GM04504 (cell line): ENCODE measurements at regions not wholly inside any gene's neighbourhood (a gene's known extent, or its start where the extent isn't known, plus 50 kb on each side); places are given as distances from the start of the nearest gene placed in this dataset.

Experiments used
- DNase-seq: peaks from one replicate; pipeline ENCODE4 v3.0.0-alpha.2; 2012; ENCODE audit warnings: low read depth

DNA sequence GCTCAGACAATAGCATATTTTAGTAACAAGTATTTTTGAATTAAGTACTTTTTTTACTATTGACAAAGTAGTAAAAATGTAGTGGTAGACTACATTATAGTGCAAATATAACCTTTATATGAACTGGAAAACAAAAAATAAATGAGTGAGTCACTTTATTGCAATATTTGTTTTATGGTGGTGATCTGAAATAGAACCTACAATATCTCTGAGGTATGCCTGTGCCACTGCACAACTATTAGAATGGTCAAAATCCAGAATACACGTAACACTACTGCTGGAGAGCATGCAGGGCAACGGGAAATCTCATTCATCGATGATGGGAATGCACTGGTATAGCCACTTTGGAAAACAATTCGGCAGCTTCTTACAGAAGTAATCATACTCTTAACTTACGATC is 349.0 kb upstream of the NCAM2 start:
- no peak for DNase-seq

DNA sequence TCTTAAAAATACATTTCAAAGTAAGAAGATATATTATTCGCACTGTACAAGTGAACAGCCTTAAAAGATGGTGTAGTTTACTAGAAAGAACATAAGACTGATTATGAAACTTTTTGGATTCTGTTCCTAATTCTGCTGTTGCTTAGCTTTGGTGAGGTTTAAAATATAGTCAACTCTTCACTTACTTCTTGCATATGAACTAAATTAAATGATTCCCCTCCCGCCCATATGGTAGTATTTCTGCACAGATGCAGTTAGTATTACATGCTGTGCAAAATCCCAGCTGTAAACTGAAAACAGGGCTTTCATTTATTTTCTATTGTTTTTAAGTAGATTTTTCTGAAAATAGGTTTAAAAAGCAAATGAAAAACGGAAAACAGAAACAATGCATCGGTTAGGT is 345.4 kb upstream of the NCAM2 start:
- no peak for DNase-seq

DNA sequence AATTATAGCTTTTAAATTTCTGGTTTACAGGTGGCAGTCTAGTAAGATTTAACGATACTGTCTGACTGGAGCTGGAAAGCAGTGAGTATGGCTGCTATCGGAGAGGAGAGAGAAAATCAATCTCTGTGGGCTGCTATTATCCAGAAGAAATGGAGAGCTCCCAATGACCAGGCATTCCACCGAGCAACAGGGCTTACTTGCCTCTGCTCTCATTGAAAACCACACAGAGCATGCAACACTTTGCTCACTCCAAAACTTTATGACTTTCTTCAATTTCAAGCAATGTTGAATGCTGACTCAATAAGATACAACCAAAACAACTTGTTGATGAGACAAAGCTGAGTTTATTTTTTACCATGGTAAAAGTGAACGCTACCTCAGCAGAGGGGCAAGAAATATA is 337.0 kb upstream of the NCAM2 start:
- DNase-seq, result no peak

DNA sequence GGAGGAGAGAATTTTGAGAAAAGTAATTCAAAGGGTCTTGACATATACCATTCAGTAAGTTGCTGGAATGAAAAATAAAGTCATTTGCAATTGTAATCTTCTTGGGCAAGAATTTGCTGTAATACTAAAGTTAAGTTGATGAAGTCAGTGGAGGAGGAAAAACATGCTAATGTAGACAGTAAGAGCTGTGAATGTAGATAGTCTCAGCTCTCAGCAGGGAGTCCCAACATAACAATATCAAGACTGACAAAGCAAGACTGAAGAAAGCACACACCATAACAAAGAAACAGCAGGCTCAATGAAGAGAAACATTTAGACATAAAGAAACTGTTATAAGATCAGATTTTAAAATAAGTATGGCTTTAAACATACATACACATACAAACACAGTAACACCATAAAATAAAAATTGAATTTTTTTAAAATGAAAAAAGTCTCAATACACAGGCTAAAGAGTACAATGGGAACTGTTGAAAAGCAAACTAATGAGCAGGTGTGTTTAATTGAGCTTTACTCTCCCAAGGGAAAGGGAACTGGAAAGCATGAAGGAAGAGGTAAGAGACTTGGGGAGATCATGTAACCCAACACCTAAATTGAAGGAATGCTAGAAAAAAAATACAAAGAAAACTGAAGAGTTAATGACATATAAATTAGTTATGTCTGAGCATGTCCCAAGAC is 336.3 kb upstream of the NCAM2 start:
- DNase-seq, result no peak

DNA sequence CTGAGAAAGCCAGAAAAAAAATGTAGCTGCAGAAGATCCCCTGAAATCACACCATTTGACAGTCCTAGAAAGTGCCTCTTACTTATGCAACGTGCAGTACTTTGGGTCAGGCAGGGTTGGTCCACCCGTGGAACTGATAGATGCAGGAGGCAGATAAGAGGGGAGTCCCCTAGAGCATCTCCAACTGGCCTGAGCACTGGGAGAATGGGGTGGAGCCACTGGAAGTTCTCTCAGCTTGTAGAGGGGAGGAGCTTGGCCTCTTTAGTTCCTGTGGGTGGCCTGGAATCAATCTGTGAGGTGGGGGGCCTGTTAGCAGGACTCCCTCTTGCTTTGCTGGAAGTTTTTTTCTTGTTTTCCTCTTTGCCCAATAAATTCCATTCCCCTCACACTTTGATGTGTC is 335.7 kb upstream of the NCAM2 start:
- no peak for DNase-seq

DNA sequence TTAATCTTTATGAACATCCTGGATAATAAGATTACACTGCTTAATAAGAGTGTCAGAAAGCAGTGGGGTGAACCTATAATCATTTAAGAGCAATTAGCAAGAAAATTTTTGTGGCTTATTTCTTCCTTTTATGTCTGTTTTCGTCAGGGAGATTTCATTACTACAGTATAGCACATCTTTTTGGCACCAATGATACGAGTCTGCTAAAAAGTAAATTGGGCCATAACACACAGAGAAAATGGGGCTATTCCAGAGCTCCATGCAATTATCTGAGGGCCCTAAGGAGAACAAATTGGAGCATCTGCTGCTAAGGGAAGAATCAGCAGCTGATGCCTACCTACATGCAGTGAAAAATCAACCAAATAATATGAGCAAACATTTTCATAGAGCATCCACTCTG is 330.3 kb upstream of the NCAM2 start:
- no peak for DNase-seq

DNA sequence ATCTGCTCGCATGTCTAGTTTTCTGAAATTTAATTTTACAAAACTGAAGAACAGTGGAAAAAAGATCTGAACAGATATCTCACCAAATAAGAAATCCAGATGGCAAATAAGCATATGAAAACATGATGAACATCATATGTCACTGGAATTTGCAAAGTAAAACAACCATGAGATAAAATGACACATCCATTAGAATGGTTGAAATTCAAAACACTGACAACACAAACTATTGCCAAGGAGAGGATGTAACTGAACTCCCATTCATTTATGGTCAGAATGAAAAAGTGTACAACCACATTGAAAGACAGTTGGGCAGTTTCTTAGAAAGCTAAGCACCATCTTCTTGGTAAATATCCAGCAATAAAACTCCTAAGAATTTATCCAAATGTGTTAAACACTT is 312.7 kb upstream of the NCAM2 start:
- no peak for DNase-seq

DNA sequence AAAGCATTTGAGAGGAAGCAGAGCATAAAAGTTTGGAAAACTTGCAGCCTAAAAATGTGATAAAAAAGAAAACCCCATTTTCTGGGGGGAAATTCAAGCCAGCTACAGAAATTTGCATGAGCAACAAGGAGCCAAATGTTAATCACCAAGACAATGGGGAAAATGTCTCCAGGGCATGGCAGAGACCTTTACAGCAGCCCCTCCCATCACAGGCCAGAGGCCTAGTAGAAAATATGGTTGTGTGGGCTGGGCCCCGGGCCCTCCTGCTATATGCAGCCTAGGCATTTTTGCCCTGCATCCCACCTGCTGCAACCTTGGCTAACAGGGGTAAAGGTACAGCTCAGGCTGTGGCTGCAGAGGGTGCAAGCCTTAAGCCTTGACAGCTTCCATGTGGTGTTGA is 299.6 kb upstream of the NCAM2 start:
- DNase-seq, result no peak

DNA sequence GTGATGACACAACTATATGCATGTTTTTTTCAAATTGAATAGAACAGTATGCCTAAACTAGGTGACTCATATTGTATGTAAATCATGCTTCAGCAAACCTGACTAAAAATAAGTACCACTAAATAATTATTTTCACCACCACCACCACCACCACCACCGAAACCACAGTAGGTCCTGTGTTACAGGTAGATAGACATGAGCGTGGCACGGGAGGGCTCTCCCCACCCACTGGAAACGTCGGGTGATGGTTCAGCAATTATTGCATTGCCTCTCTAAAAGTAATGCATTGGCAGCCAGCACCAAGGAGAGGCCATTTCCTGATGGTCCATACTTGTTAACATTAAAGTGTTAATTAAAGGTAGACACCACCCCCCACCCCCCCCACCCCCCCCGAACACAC is 297.0 kb upstream of the NCAM2 start:
- no peak for DNase-seq

DNA sequence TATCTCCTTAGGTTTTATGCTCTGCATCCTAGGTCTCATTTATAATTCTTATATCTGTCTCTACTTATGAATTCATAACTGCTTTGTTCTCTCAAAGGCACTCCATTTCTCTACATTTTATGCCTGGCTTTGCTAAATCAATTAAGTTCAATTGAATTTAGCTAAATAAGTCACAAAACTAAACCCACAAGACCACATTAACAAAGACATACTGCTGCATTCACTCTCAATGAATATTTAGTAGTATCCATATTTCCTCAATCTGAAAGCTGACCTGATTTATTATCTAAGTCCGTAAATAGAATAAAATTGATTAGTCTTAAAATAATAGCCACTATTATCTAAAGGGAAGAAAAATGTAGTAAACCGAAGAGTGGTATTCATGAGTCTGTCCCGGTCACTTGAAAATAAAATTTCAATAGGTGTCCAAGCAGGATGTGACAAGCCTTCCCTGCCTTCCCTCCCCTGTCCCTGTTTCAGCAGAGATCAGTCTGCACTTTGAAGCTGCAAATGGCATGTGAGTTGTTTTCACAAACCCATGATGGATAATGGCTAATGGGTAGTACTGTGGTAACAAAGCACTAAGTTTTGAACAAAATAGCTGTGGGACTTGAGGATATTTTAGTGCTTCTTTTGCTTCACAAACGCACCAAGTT is 295.0 kb upstream of the NCAM2 start:
- DNase-seq, result no peak

DNA sequence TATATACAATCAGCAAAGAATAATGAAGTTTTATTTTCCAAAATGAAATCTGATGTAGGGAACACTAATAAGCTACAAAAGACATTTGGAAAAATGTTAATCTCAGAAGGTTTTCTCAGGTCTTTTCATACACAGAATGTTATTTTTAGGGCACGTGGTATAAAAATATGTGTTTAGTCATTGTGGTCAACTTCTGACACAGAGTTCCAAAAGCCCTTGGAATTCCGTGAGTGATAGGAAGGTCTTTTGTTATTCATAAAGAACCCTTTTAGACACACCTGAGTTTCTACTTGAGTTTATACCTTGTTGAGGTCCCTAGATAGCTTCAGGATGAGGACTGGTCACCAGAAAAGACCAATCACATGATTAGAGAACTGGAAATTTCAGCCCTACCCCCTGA is 277.6 kb upstream of the NCAM2 start:
- DNase-seq, result peak; percentile 12

DNA sequence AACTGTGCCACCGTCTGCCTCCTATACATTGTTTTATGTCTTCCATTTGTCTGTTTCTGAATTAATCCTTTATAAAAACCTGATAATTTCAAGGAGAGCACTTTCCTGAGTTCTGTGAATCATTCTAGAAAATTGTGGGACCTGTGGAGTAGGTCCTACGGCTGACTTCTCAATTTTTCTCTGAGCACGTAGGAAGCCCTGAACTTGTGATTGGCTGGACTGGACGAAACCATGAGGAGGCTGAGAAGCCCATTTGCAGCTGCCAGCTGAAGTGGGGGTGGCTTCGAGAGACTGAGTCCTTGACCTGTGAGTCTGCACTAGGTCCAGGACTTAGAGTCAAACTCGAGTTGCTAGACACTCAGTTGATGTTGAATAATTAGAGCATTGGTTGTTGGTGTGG is 277.1 kb upstream of the NCAM2 start:
- DNase-seq, result no peak

DNA sequence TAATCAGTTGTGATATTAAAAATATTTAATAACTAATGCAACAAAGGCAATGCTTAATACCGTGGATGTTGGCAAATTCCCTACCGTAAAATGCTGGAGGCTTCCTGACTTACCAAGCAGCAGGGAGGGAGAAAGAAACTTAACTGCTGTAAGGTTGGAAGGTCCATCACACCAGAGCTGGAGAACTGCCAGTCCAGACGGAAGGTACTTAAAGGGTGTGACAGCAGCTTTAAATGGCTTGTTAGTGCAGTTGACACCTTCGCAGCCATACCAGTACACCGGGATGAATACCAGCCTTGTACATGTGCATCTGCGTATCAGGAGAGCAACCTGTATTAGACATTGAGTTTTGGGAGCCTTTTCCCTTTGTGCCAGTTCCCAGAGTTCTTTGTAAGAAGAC is 269.5 kb upstream of the NCAM2 start:
- DNase-seq, result no peak

DNA sequence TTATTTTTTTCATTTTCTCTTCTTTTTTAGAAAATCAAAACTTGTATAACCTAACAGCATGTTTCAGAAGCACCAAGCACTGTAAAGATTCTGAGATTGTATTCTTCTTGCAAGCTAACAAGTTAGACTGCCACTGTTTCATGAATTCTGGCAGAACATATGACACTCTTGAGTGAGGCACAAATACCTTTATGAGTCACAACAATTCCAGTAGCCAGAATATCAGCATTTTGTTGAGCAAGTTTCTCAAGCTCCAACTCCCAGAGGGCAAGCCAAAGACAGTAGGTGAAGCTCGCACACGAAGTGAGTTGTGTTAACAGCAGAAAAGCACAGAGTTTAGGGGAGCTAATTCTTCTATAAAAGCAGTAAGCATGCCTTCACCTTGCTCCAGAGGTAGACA is 268.8 kb upstream of the NCAM2 start:
- no peak for DNase-seq

DNA sequence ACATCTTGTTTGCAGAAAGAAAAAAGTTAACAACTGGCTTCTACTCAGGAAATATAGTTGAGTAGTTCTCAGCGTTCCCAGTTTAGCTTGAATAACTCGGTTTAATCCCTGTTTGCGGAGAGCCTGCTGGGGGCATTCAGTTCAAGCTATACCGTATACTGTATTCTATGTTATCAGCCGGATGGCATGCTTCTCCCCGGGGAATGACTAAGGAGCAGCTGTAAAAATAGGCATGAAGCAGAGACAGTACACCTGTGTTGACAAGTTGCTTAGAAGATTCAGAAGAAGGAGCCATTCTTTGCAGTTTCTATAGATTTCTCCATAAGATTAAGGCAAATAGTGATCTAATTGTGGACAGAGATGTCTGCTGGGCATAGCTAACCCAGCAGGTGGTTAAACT is 267.8 kb upstream of the NCAM2 start:
- no peak for DNase-seq

DNA sequence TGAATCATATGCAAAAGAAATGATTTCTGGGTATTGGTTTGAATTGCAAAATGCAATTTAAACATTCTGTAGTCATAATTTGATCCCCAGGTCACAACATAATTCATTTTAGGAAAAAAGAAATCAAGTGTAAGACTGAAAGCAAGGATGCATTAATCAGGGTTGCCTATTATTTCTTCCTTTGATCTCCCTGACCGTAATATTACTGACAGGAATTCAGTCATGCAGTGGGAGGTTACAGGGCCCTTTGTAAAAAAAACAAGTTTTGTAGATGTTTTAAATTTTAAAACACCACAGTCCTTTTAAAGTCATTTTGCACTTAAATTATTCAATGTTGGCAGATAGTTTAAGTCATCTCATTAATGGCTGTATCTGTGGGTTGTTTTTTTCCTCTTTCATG is 263.0 kb upstream of the NCAM2 start:
- DNase-seq, result no peak

DNA sequence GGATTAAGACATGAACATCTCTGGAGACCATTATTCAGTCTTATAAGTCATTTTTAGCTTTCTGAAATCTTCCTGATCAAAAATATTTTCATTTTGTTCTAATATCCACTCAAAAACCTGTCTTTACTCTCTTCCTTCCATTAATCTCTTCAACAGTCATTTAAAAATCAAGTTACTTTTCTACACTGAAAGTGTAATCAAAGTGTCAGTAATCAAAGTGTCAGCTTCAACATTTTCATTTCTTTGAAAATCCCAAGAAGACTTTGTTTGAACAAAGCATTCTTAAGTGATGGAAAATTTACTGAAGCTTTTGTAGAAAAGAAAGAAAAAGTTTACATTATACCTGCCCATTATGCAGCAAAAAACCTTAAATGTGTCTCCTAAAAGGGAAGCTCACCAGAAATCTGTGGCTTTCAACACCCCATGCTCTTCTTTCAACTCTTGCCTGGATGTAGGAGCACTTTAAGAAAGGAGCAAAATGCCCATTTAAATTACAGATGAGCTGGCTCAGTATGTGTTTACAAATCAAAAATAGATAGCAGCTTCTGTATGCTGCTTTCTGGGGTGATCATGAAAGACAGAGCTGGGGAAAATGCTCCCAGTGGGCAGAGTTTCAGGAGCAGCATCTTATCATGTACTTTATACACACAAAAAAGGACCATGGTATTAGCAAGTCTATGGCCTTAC is 260.8 kb upstream of the NCAM2 start:
- DNase-seq, result no peak

DNA sequence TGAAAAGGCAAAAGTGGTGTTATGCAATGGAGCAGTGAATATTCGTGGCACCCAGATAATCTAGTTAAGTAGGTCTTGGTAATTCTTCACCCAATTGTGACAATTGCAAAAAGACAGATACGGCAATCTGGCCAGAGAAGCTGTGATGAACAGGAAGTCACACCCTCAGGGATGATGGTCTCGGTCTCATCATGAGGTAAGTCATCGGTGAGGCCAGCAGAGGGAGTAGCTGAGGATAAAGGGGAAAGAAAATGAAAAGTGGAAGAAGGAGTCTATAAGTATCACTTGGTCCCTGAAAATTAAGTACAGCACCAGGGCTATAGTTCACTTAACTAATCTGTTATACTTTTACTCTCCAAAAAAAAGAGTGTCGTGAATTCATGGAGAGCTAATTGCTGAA is 258.8 kb upstream of the NCAM2 start:
- no peak for DNase-seq

DNA sequence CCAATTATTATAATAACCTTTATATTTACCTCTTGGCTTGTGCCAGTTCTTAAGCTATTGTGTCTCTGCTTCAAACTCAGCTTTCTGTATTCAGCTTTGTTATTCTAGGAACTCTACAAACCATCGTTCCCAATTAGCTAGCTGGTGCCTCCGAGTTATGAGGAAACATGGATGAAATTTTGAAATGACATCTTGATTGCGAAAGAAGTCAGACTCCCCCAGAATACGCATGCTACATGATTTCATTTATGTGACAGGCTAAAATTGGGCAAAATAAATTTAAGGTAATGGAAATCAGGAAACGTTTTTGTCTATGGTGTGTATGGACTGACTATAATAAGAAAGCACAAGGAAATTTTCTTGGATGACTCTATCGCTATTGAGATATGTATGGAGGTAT is 256.8 kb upstream of the NCAM2 start:
- DNase-seq, result no peak

DNA sequence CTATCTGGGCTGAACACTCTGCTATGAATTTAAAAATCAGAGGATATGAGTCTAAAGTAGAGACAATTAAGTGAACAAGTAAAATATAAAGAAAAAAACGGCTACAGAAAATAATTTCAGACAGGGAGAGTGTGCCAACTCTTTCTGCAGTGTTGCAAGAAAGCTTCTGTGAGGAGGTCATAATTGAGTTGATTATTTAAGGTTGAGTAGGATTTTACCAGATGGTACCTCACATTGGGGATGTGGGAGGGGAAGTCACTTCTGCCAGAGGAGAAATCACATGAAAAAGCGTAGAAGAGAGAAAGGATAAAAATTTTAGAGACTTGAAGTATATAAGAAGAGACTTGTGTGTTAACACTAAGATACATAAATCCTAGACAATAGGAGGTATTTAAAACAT is 238.0 kb upstream of the NCAM2 start:
- no peak for DNase-seq

DNA sequence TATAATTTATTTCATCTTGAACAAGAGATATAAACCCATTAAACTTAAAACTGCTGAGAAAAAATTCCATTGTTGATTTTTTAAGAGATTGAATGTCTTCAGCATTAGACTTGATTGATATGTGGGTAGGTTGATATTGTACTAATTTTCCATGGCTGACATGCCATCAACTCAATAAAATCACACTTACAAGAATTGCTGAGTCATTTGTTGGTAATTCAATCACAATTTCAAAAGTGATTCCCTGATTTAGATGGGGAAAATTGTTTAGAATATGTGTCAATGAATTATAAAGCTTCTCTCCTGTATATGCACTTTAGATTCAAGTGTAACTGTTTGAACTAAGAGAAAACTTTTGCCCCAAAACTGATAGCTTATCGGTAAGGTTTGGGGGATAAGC is 223.5 kb upstream of the NCAM2 start:
- no peak for DNase-seq

DNA sequence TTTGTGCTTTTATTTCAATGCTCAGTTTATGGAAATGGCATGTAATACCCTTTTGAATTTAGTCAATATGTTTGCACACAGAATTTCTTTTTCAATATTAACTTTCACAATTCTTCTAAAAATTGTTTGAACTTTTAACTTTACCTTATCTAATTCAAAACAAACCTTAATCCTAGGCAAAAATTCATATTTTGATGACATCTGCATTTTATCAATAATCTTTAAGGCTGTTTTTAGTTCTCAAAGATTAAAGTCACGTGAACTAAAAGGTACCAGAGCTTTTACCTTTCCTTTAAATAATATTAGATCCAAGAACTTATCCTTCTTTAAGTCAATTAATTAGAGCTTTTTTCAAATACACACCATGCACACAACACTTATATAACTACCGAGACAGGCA is 218.9 kb upstream of the NCAM2 start:
- no peak for DNase-seq

DNA sequence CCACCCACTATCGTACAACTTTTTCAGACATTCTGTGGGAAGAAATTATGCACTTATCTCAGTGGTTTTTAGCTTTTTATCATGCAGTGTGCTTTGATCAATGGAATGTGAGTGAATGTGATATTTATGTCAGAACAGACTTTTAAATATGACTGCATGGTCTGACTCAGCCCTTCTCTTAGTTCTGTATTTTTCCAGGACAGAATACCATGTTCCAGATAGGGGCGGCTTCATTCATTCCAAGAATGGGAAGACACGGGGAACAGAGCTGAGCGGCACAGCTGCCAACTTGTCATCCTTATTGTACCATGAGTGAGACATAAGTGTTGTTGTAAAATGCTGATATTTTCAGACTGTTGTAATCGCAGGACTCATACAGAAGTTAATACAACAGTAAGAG is 214.6 kb upstream of the NCAM2 start:
- no peak for DNase-seq
